OCI-LY7 (cell line): ENCODE measurements at regions not wholly inside any gene's neighbourhood (a gene's known extent, or its start where the extent isn't known, plus 50 kb on each side); places are given as distances from the start of the nearest gene placed in this dataset.

Source experiments
- BruUV-seq: library from RNA; stranded (reverse); fragments of 400-500 nt; replicated peaks from 2 replicates; lab custom pipeline; 2021; lab: Mats Ljungman, UMichigan
- CTCF ChIA-PET: fragments of 300-600 bp; sonication (Branson Sonifier 250); formaldehyde crosslinking; loops from one replicate; lab custom pipeline; 2022; ENCODE audit warnings: antibody characterized with exemption; ENCODE audit not compliant: unreplicated experiment; lab: Charles Lee
- POLR2A ChIA-PET: fragments of 300-600 bp; sonication (Branson Sonifier 250); formaldehyde crosslinking; loops from one replicate; lab custom pipeline; 2022; ENCODE audit warnings: antibody characterized with exemption; lab: Charles Lee
- DNase-seq: peaks from one replicate; pipeline ENCODE4 v3.0.0-alpha.2; 2015; ENCODE audit warnings: low spot score
- H2AFZ ChIP-seq: fragments of 200-600 bp; sonication (generic), shearing (Covaris generic); 2 replicates; pipeline ENCODE4 v1.6.1; 2014; ENCODE audit warnings: mild to moderate bottlenecking, antibody characterized with exemption, low read length, moderate library complexity
- H3K27ac ChIP-seq: fragments of 200-600 bp; sonication (generic); 2 replicates; pipeline ENCODE4 v1.5.1; 2014; ENCODE audit warnings: mixed run types, low read depth, mild to moderate bottlenecking, moderate library complexity, low read length, inconsistent platforms; ENCODE audit not compliant: poor library complexity, severe bottlenecking
- H3K36me3 ChIP-seq: fragments of 200-600 bp; sonication (generic); 2 replicates; pipeline ENCODE4 v1.6.1; 2014; ENCODE audit warnings: mild to moderate bottlenecking, antibody characterized with exemption, low read length, moderate library complexity, mixed read lengths; ENCODE audit not compliant: insufficient read depth
- H3K4me1 ChIP-seq: fragments of 200-600 bp; sonication (generic); 2 replicates; pipeline ENCODE4 v1.5.1; 2014; ENCODE audit warnings: mild to moderate bottlenecking, low read length; ENCODE audit not compliant: insufficient read depth, poor library complexity, severe bottlenecking
- H3K4me2 ChIP-seq: fragments of 200-600 bp; sonication (generic); 2 replicates; pipeline ENCODE4 v1.6.1; 2014; ENCODE audit warnings: mild to moderate bottlenecking, low read length
- H3K4me3 ChIP-seq: fragments of 200-600 bp; sonication (generic); 2 replicates; pipeline ENCODE4 v1.5.1; 2014; ENCODE audit warnings: mild to moderate bottlenecking, low read depth, low read length; ENCODE audit not compliant: poor library complexity, severe bottlenecking
- H3K79me2 ChIP-seq: fragments of 200-600 bp; sonication (generic); 2 replicates; pipeline ENCODE4 v1.6.1; 2016; ENCODE audit warnings: low read depth, mild to moderate bottlenecking, low read length, moderate library complexity, mixed read lengths; ENCODE audit not compliant: insufficient read depth
- H3K9me2 ChIP-seq: fragments of 200-600 bp; sonication (generic); 2 replicates; pipeline ENCODE4 v1.6.1; 2016; ENCODE audit warnings: mild to moderate bottlenecking, low read length, mixed read lengths; ENCODE audit not compliant: insufficient read depth
- H3K9me3 ChIP-seq: fragments of 200-600 bp; sonication (generic); 2 replicates; pipeline ENCODE4 v1.6.1; 2014; ENCODE audit warnings: mild to moderate bottlenecking, mixed run types, low read length, mixed read lengths
- H4K20me1 ChIP-seq: fragments of 200-600 bp; sonication (generic); 2 replicates; pipeline ENCODE4 v1.6.1; 2014; ENCODE audit warnings: mild to moderate bottlenecking, antibody characterized with exemption, low read length, moderate library complexity, mixed read lengths; ENCODE audit not compliant: insufficient read depth
- CTCF ChIP-seq: fragments of 200-600 bp; sonication (generic); conservative IDR thresholded peaks from 2 replicates; pipeline ENCODE4 v1.5.1; 2014; ENCODE audit warnings: mild to moderate bottlenecking, antibody characterized with exemption, low read length, moderate library complexity, mixed read lengths
- EZH2phosphoT487 ChIP-seq: fragments of 200-600 bp; sonication (generic); IDR thresholded peaks from 2 replicates; pipeline ENCODE4 v1.6.1; 2018; ENCODE audit warnings: low read depth, borderline replicate concordance, mild to moderate bottlenecking, mixed run types, antibody characterized with exemption, low read length, moderate library complexity, mixed read lengths
- intact Hi-C: fragments of 100-400 bp; cut with micrococcal nuclease; formaldehyde crosslinking; loops from one replicate; pipeline ENCODE4 v1.10.0; 2022; ENCODE audit not compliant: unreplicated experiment

- Histone ChIP-seq H3K9me3 (no peaks in the 10 kb centered on the region), H3K4me1 (no peaks in the 10 kb centered on the region), H4K20me1 (no peaks in the 10 kb centered on the region), H3K36me3 (no peaks in the 10 kb centered on the region), H3K79me2 (no peaks in the 10 kb centered on the region), H3K27ac (no peak overlapping the region), H3K4me3 (no peak overlapping the region), H2AFZ (no peak overlapping the region), H3K4me2 (no peak overlapping the region), H3K9me2 (no peaks in the 10 kb centered on the region)
- CTCF ChIA-PET = no interaction called here
- POLR2A ChIA-PET = no interaction called here
- no peak for DNase-seq
- no peak for TF ChIP-seq CTCF
- no peak for TF ChIP-seq EZH2phosphoT487
- BruUV-seq = no TSS peak
- intact Hi-C loops = no loop called here
These were observed 125.3 kb upstream of the EXOC2 start for GRCh38 chr6:818196-818595.

GRCh38 chr6:816510-817084 lies 123.7 kb upstream of the EXOC2 start:
- Histone ChIP-seq H3K9me3 (no peaks in the 10 kb centered on the region), H3K79me2 (no peaks in the 10 kb centered on the region), H2AFZ (no peak overlapping the region), H3K4me3 (no peak overlapping the region), H3K27ac (no peak overlapping the region), H3K9me2 (no peaks in the 10 kb centered on the region), H4K20me1 (no peaks in the 10 kb centered on the region), H3K4me2 (no peak overlapping the region), H3K4me1 (no peaks in the 10 kb centered on the region), H3K36me3 (no peaks in the 10 kb centered on the region)
- TF ChIP-seq CTCF = no peak
- no peak for TF ChIP-seq EZH2phosphoT487
- BruUV-seq = no TSS peak
- intact Hi-C loops = no loop called here
- ChIA-PET CTCF (no interaction called here), POLR2A (interaction anchor here (0.5 kb wide), 1 partner anchor 48 kb away, joined by 3 read pairs; no protein-coding TSS in a partner anchor)
- no peak for DNase-seq

- no peak overlapping the region for H2AFZ ChIP-seq
- BruUV-seq = no TSS peak
- ChIA-PET POLR2A (no interaction called here), CTCF (no interaction called here)
- no peaks in the 10 kb centered on the region for H3K79me2 ChIP-seq
- no peaks in the 10 kb centered on the region for H4K20me1 ChIP-seq
- H3K4me3 ChIP-seq = no peak overlapping the region
- H3K27ac ChIP-seq = no peak overlapping the region
- DNase-seq = no peak
- no peaks in the 10 kb centered on the region for H3K4me1 ChIP-seq
- intact Hi-C loops = no loop called here
- H3K9me3 ChIP-seq = no peaks in the 10 kb centered on the region
- no peaks in the 10 kb centered on the region for H3K9me2 ChIP-seq
- no peak for TF ChIP-seq EZH2phosphoT487
- TF ChIP-seq CTCF = no peak
- no peak overlapping the region for H3K4me2 ChIP-seq
- H3K36me3 ChIP-seq = no peaks in the 10 kb centered on the region
These were observed 122.4 kb upstream of the EXOC2 start for GRCh38 chr6:815348-815738.
